HG03558 (cell line): ENCODE measurements at regions not wholly inside any gene's neighbourhood (a gene's known extent, or its start where the extent isn't known, plus 50 kb on each side); places are given as distances from the start of the nearest gene placed in this dataset.

ENCODE experiments used
- ATAC-seq: cut with Tn5 transposase; IDR thresholded peaks from one replicate; pipeline ENCODE4 v1.9.1; 2021; ENCODE audit warnings: moderate number of reproducible peaks; ENCODE audit not compliant: unreplicated experiment; ENCODE audit errors: extremely low read depth

- no peak for ATAC-seq
Measured at GRCh38 chr1:163257763-163258162, 55.0 kb upstream of the RGS5 start.

- ATAC-seq: no peak
Measured at GRCh38 chr1:163258181-163258580, 55.5 kb upstream of the RGS5 start.

- peak; percentile 63 for ATAC-seq
Measured at GRCh38 chr1:163263818-163264655, 57.7 kb upstream of the NUF2 start.

- ATAC-seq: no peak
Measured at GRCh38 chr1:163265547-163265946, 56.2 kb upstream of the NUF2 start.

- ATAC-seq: no peak
Measured at GRCh38 chr1:163267962-163268361, 53.8 kb upstream of the NUF2 start.

GRCh38 chr1:163271535-163271934 is 50.2 kb upstream of the NUF2 start:
- no peak for ATAC-seq
